MM.1S (cell line): ENCODE measurements at regions not wholly inside any gene's neighbourhood (a gene's known extent, or its start where the extent isn't known, plus 50 kb on each side); places are given as distances from the start of the nearest gene placed in this dataset.

Source experiments
- DNase-seq: peaks from one replicate; pipeline ENCODE4 v3.0.0-alpha.2; 2015
- H2AFZ ChIP-seq: fragments of 300-600 bp; sonication (generic); 2 replicates; pipeline ENCODE4 v1.6.0; 2016; ENCODE audit warnings: antibody characterized with exemption, low read length
- H3F3A ChIP-seq: fragments of 300-600 bp; sonication (generic); 2 replicates; pipeline ENCODE4 v1.6.1; 2016; ENCODE audit warnings: mild to moderate bottlenecking, antibody characterized with exemption, low read length, moderate library complexity, mixed read lengths; ENCODE audit not compliant: insufficient read depth
- H3K27ac ChIP-seq: fragments of 300-600 bp; sonication (generic); 2 replicates; pipeline ENCODE4 v1.5.1; 2016; ENCODE audit warnings: mild to moderate bottlenecking, low read length
- H3K27me3 ChIP-seq: fragments of 300-600 bp; sonication (generic); replicated peaks from 2 replicates; pipeline ENCODE4 v1.6.0; 2016; ENCODE audit warnings: low read length; ENCODE audit not compliant: insufficient read depth
- H3K36me3 ChIP-seq: fragments of 300-600 bp; sonication (generic); replicated peaks from 2 replicates; pipeline ENCODE4 v1.6.1; 2016; ENCODE audit warnings: mild to moderate bottlenecking, low read length, mixed read lengths; ENCODE audit not compliant: insufficient read depth
- H3K4me1 ChIP-seq: fragments of 300-600 bp; sonication (generic); 2 replicates; pipeline ENCODE4 v1.6.1; 2016; ENCODE audit warnings: low read length, mixed read lengths
- H3K4me2 ChIP-seq: fragments of 300-600 bp; sonication (generic); 2 replicates; pipeline ENCODE4 v1.6.0; 2016; ENCODE audit warnings: low read depth, low read length
- H3K4me3 ChIP-seq: fragments of 300-600 bp; sonication (generic); 2 replicates; pipeline ENCODE4 v1.5.1; 2016; ENCODE audit warnings: low read length, mixed read lengths
- H3K79me2 ChIP-seq: fragments of 300-600 bp; sonication (generic); 2 replicates; pipeline ENCODE4 v1.6.1; 2016; ENCODE audit warnings: mixed run types, low read length, mixed read lengths
- H3K9ac ChIP-seq: fragments of 300-600 bp; sonication (generic); 2 replicates; pipeline ENCODE4 v1.6.1; 2016; ENCODE audit warnings: low read length, mixed read lengths
- H3K9me2 ChIP-seq: fragments of 300-600 bp; sonication (generic); replicated peaks from 2 replicates; pipeline ENCODE4 v1.6.1; 2016; ENCODE audit warnings: mild to moderate bottlenecking, low read length, mixed read lengths; ENCODE audit not compliant: insufficient read depth
- H3K9me3 ChIP-seq: fragments of 300-600 bp; sonication (generic); replicated peaks from 2 replicates; pipeline ENCODE4 v1.6.1; 2016; ENCODE audit warnings: mild to moderate bottlenecking, low read length, mixed read lengths; ENCODE audit not compliant: insufficient read depth
- H4K20me1 ChIP-seq: fragments of 300-600 bp; sonication (generic); 2 replicates; pipeline ENCODE4 v1.6.1; 2016; ENCODE audit warnings: mild to moderate bottlenecking, low read length, moderate library complexity, mixed read lengths; ENCODE audit not compliant: insufficient read depth
- CTCF ChIP-seq: fragments of 300-600 bp; sonication (generic); IDR thresholded peaks from 2 replicates; pipeline ENCODE4 v1.5.1; 2016; ENCODE audit warnings: antibody characterized with exemption, low read length, mixed read lengths
- EZH2 ChIP-seq: fragments of 300-600 bp; sonication (generic); optimal IDR thresholded peaks from 2 replicates; pipeline ENCODE3; 2017; ENCODE audit warnings: low read depth, mild to moderate bottlenecking, antibody characterized with exemption, low read length, mixed read lengths
- EZH2phosphoT487 ChIP-seq: fragments of 300-600 bp; sonication (generic); IDR thresholded peaks from 2 replicates; pipeline ENCODE4 v1.6.1; 2018; ENCODE audit warnings: antibody characterized with exemption, low read length

GRCh38 chr7:94095316-94096009 lies 91.3 kb upstream of the BET1 start:
- Histone ChIP-seq H3K27me3 (no peaks in the 10 kb centered on the region), H3F3A (no peaks in the 10 kb centered on the region), H3K27ac (no peak overlapping the region), H2AFZ (no peak overlapping the region), H3K9me2 (no peaks in the 10 kb centered on the region), H3K9me3 (no peaks in the 10 kb centered on the region), H3K4me2 (no peak overlapping the region), H3K4me3 (no peak overlapping the region), H3K36me3 (no peaks in the 10 kb centered on the region), H3K4me1 (no peaks in the 10 kb centered on the region), H3K9ac (no peak overlapping the region), H4K20me1 (no peaks in the 10 kb centered on the region), H3K79me2 (no peaks in the 10 kb centered on the region)
- no peak for DNase-seq
- TF ChIP-seq CTCF (no peak), EZH2 (no peak), EZH2phosphoT487 (no peak)

GRCh38 chr7:94099679-94100078 lies 95.5 kb upstream of the BET1 start:
- no peaks in the 10 kb centered on the region for H3K36me3 ChIP-seq
- no peak overlapping the region for H3K9ac ChIP-seq
- H3F3A ChIP-seq: no peaks in the 10 kb centered on the region
- H3K79me2 ChIP-seq: no peaks in the 10 kb centered on the region
- H3K4me1 ChIP-seq: no peaks in the 10 kb centered on the region
- H3K27ac ChIP-seq: no peak overlapping the region
- no peak overlapping the region for H2AFZ ChIP-seq
- no peak overlapping the region for H3K4me3 ChIP-seq
- no peaks in the 10 kb centered on the region for H4K20me1 ChIP-seq
- no peak for DNase-seq
- H3K9me3 ChIP-seq: no peaks in the 10 kb centered on the region
- H3K27me3 ChIP-seq: no peaks in the 10 kb centered on the region
- H3K9me2 ChIP-seq: no peaks in the 10 kb centered on the region
- no peak overlapping the region for H3K4me2 ChIP-seq
- TF ChIP-seq EZH2phosphoT487: no peak

- no peaks in the 10 kb centered on the region for H3K79me2 ChIP-seq
- no peaks in the 10 kb centered on the region for H4K20me1 ChIP-seq
- no peak for DNase-seq
- no peaks in the 10 kb centered on the region for H3K4me1 ChIP-seq
- no peak overlapping the region for H2AFZ ChIP-seq
- no peak overlapping the region for H3K9ac ChIP-seq
- no peaks in the 10 kb centered on the region for H3K9me2 ChIP-seq
- H3K9me3 ChIP-seq: no peaks in the 10 kb centered on the region
- TF ChIP-seq EZH2phosphoT487 (no peak), EZH2 (no peak), CTCF (no peak)
- no peaks in the 10 kb centered on the region for H3K36me3 ChIP-seq
- H3K27me3 ChIP-seq: no peaks in the 10 kb centered on the region
- H3K4me3 ChIP-seq: no peak overlapping the region
- H3K4me2 ChIP-seq: no peak overlapping the region
- no peaks in the 10 kb centered on the region for H3F3A ChIP-seq
- no peak overlapping the region for H3K27ac ChIP-seq
Measured at GRCh38 chr7:94100723-94101345, 96.7 kb upstream of the BET1 start.

GRCh38 chr7:94104301-94104700 lies 100.1 kb upstream of the BET1 start:
- Histone ChIP-seq H3K27me3 (no peaks in the 10 kb centered on the region), H2AFZ (no peak overlapping the region), H4K20me1 (no peaks in the 10 kb centered on the region), H3K36me3 (no peaks in the 10 kb centered on the region), H3K4me2 (no peak overlapping the region), H3K4me3 (no peak overlapping the region), H3F3A (no peaks in the 10 kb centered on the region), H3K79me2 (no peaks in the 10 kb centered on the region), H3K27ac (no peak overlapping the region), H3K4me1 (no peaks in the 10 kb centered on the region), H3K9me3 (no peaks in the 10 kb centered on the region), H3K9ac (no peak overlapping the region), H3K9me2 (no peaks in the 10 kb centered on the region)
- TF ChIP-seq EZH2phosphoT487 (no peak), EZH2 (no peak), CTCF (no peak)
- no peak for DNase-seq
